DND-41 (cell line): ENCODE measurements at regions not wholly inside any gene's neighbourhood (a gene's known extent, or its start where the extent isn't known, plus 50 kb on each side); places are given as distances from the start of the nearest gene placed in this dataset.

Experiments used
- EZH2 ChIP-seq: IDR thresholded peaks from 3 replicates; pipeline ENCODE4 v1.6.1; 2012; ENCODE audit warnings: borderline replicate concordance, low read depth, mild to moderate bottlenecking, moderate library complexity, low read length, inconsistent platforms; ENCODE audit not compliant: severe bottlenecking
- TF ChIP-seq, protein P1 (sequence below): IDR thresholded peaks from 2 replicates; pipeline ENCODE4 v1.5.1; 2012; ENCODE audit warnings: borderline replicate concordance, low read length, moderate library complexity, mild to moderate bottlenecking; ENCODE audit not compliant: poor library complexity, severe bottlenecking; ENCODE audit errors: extremely low read depth

DNA sequence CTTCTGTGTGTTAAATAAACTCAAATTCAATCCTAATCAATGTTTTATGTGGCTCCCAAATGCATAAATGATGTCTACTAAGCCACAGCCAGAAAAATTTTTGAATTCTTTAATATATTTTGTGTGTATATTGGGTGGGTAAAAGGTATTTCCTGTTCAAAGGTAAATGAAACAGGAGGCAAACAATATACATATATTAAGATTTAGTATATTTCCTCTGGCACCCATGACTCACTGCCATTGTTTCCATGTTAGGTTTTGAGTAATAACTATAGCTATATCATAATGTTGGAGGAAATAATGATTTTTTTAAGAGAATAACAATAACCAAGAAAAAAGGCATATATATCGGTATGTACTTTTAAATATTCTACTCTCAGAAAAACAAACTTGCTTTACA lies 1071.9 kb upstream of the CDH10 start:
- TF ChIP-seq, protein P1, sequence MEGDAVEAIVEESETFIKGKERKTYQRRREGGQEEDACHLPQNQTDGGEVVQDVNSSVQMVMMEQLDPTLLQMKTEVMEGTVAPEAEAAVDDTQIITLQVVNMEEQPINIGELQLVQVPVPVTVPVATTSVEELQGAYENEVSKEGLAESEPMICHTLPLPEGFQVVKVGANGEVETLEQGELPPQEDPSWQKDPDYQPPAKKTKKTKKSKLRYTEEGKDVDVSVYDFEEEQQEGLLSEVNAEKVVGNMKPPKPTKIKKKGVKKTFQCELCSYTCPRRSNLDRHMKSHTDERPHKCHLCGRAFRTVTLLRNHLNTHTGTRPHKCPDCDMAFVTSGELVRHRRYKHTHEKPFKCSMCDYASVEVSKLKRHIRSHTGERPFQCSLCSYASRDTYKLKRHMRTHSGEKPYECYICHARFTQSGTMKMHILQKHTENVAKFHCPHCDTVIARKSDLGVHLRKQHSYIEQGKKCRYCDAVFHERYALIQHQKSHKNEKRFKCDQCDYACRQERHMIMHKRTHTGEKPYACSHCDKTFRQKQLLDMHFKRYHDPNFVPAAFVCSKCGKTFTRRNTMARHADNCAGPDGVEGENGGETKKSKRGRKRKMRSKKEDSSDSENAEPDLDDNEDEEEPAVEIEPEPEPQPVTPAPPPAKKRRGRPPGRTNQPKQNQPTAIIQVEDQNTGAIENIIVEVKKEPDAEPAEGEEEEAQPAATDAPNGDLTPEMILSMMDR, result no peak
- no peak for TF ChIP-seq EZH2
